Liver (tissue), 7 donors: ENCODE measurements at regions not wholly inside any gene's neighbourhood (a gene's known extent, or its start where the extent isn't known, plus 50 kb on each side); places are given as distances from the start of the nearest gene placed in this dataset.
A peak's percentile ranks its signal among the peaks of the same experiment; 100 is the strongest.
"Not testable (repeated sequence)": the region's sequence is repeated elsewhere in the genome, so short reads cannot be mapped to it uniquely, and the experiment has no call there.

Source experiments
- DNase-seq: peaks from one replicate; pipeline ENCODE4 v3.0.0-alpha.2; 2017; ENCODE audit warnings: low spot score
- H3K27ac ChIP-seq, 2 donors: one replicate each; pipeline ENCODE4 v1.7.0; 2013; ENCODE audit warnings: inconsistent platforms in 2 of 2, low read length in 2 of 2, control low read depth in 1 of 2, low read depth in 1 of 2, mild to moderate bottlenecking in 1 of 2
- H3K27me3 ChIP-seq, 4 donors: one replicate each; pipeline versions ENCODE4 v1.6.1 to v1.7.0; 2013; ENCODE audit warnings: low read length in 3 of 4, inconsistent platforms in 1 of 4, mild to moderate bottlenecking in 1 of 4, moderate library complexity in 1 of 4; ENCODE audit not compliant: control insufficient read depth in 4 of 4, insufficient read depth in 4 of 4
- H3K36me3 ChIP-seq, 4 donors: one replicate each; pipeline versions ENCODE4 v1.6.1 to v1.7.0; 2013; ENCODE audit warnings: low read length in 3 of 4, mild to moderate bottlenecking in 3 of 4, low read depth in 1 of 4, moderate library complexity in 1 of 4; ENCODE audit not compliant: control insufficient read depth in 4 of 4, insufficient read depth in 3 of 4
- H3K4me1 ChIP-seq, 4 donors: one replicate each; pipeline versions ENCODE4 v1.6.1 to v1.7.0; 2013; ENCODE audit warnings: low read length in 3 of 4, mild to moderate bottlenecking in 3 of 4, moderate library complexity in 1 of 4; ENCODE audit not compliant: control insufficient read depth in 4 of 4, insufficient read depth in 4 of 4
- H3K4me3 ChIP-seq, 3 donors: one replicate each; pipeline versions ENCODE4 v1.6.1 to v1.7.0; 2013; ENCODE audit warnings: low read length in 3 of 3, control low read depth in 1 of 3, low read depth in 1 of 3, mild to moderate bottlenecking in 1 of 3
- H3K9ac ChIP-seq, 2 donors: one replicate each; pipeline ENCODE4 v1.7.0; 2013; ENCODE audit warnings: low read length in 2 of 2, mild to moderate bottlenecking in 2 of 2, moderate library complexity in 2 of 2, control low read depth in 1 of 2, low read depth in 1 of 2
- H3K9me3 ChIP-seq, 4 donors: one replicate each; pipeline versions ENCODE4 v1.6.1 to v1.7.0; 2013; ENCODE audit warnings: low read length in 3 of 4; ENCODE audit not compliant: control insufficient read depth in 4 of 4
- EGR1 ChIP-seq, 2 donors: IDR thresholded peaks; 2 replicates each; pipeline ENCODE4 v1.6.1; 2016 to 2018; ENCODE audit warnings: antibody characterized with exemption in 2 of 2, low read depth in 2 of 2
- FOXA1 ChIP-seq: IDR thresholded peaks from 2 replicates; pipeline ENCODE4 v1.6.1; 2016; ENCODE audit warnings: antibody characterized with exemption
- FOXA2 ChIP-seq: IDR thresholded peaks from 2 replicates; pipeline ENCODE4 v1.6.1; 2016; ENCODE audit warnings: antibody characterized with exemption
- GABPA ChIP-seq, 2 donors: IDR thresholded peaks in 1 of 2; conservative IDR thresholded peaks in 1 of 2; 2 replicates each; pipeline ENCODE4 v1.6.1; 2016; ENCODE audit warnings: antibody characterized with exemption in 2 of 2, mild to moderate bottlenecking in 1 of 2, moderate library complexity in 1 of 2
- HNF4A ChIP-seq, 2 donors: conservative IDR thresholded peaks; 2 replicates each; pipeline ENCODE4 v1.6.1; 2016; ENCODE audit warnings: antibody characterized with exemption in 2 of 2, mild to moderate bottlenecking in 2 of 2
- HNF4G ChIP-seq: IDR thresholded peaks from 2 replicates; pipeline ENCODE4 v1.6.1; 2016; ENCODE audit warnings: antibody characterized with exemption
- JUND ChIP-seq, 2 donors: IDR thresholded peaks; 2 replicates each; pipeline ENCODE4 v1.6.1; 2016; ENCODE audit warnings: antibody characterized with exemption in 2 of 2
- NR2F2 ChIP-seq: IDR thresholded peaks from 2 replicates; pipeline ENCODE4 v1.6.1; 2016; ENCODE audit warnings: antibody characterized with exemption
- RAD21 ChIP-seq, 2 donors: IDR thresholded peaks; 2 replicates each; pipeline ENCODE4 v1.6.1; 2016; ENCODE audit warnings: antibody characterized with exemption in 2 of 2, mild to moderate bottlenecking in 2 of 2
- RXRA ChIP-seq, 2 donors: IDR thresholded peaks; 2 replicates each; pipeline ENCODE4 v1.6.1; 2017 to 2018; ENCODE audit warnings: antibody characterized with exemption in 2 of 2, mild to moderate bottlenecking in 1 of 2
- SP1 ChIP-seq: IDR thresholded peaks from 2 replicates; pipeline ENCODE4 v1.6.1; 2018; ENCODE audit warnings: antibody characterized with exemption, mild to moderate bottlenecking
- TAF1 ChIP-seq: conservative IDR thresholded peaks from 2 replicates; pipeline ENCODE4 v1.6.1; 2016; ENCODE audit warnings: antibody characterized with exemption, mild to moderate bottlenecking
- YY1 ChIP-seq: IDR thresholded peaks from 2 replicates; pipeline ENCODE4 v1.6.1; 2016; ENCODE audit warnings: antibody characterized with exemption, mild to moderate bottlenecking
- ZBTB33 ChIP-seq: IDR thresholded peaks from 2 replicates; pipeline ENCODE4 v1.6.1; 2016; ENCODE audit warnings: antibody characterized with exemption
- WGBS: extraction: QIAGEN DNeasy Blood & Tissue Kit; methylation state at CpG from one replicate; pipeline ENCODE4 v1.1.7; 2013; 5-methylcytosine and 5-hydroxymethylcytosine counted together
- TF ChIP-seq, protein P1 (sequence below): IDR thresholded peaks from 2 replicates; pipeline ENCODE4 v1.6.1; 2016; ENCODE audit warnings: antibody characterized with exemption
- TF ChIP-seq, protein P2 (sequence below): IDR thresholded peaks from 2 replicates; pipeline ENCODE4 v1.6.1; 2016; ENCODE audit warnings: antibody characterized with exemption, mild to moderate bottlenecking
- donor health status: healthy.
- donor health status: healthy.
- donor health status: healthy.
- donor health status: healthy.

- 47% methylated on average over 3 of the region's 3 CpGs for WGBS
- Histone ChIP-seq H3K27ac (no peak overlapping the region), H3K9ac (no peak overlapping the region), H3K4me3 (no peak overlapping the region), H3K36me3 (no peaks in the 10 kb centered on the region), H3K27me3 (no peaks in the 10 kb centered on the region), H3K9me3 (no peaks in the 10 kb centered on the region), H3K4me1 (no peaks in the 10 kb centered on the region)
- TF ChIP-seq EGR1 (IDR thresholded peaks at IDR 0.05; ENCODE audit: low read depth in 2 of 2), result no peak
- peak; percentile 70 to 80 for TF ChIP-seq HNF4A (conservative IDR thresholded peaks at IDR 0.05)
- peak; percentile 47 for TF ChIP-seq HNF4G
- no peak for DNase-seq
Measured at GRCh38 chr2:224171226-224171625, 132.1 kb upstream of the SERPINE2 start.

DNA sequence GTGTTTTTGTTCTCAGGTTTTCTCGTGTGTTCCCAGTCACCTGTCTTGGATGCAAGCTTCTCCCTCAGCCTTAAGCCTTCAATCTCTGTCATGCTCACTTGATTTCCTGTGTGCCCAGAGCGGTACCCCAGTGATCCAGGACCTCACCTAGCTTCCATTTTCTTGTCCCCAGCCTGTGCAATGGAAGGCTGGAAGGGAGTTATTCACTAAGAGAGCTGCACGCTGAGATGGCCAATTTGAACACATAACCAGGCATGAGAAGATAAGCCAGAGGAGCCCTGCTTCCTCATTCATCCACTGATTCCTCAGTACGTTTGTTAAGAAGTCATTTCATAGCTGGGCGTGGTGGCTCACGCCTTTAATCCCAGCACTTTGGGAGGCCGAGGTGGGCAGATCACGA, 130.8 kb upstream of the SERPINE2 start:
- Histone ChIP-seq H3K27me3 (no peaks in the 10 kb centered on the region), H3K9ac (no peak overlapping the region), H3K4me1 (no peaks in the 10 kb centered on the region), H3K27ac (no peak overlapping the region), H3K4me3 (no peak overlapping the region), H3K36me3 (no peaks in the 10 kb centered on the region), H3K9me3 (no peaks in the 10 kb centered on the region)
- TF ChIP-seq SP1, result no peak
- TF ChIP-seq TAF1, result no peak
- TF ChIP-seq HNF4G, result no peak
- TF ChIP-seq RXRA (IDR thresholded peaks at IDR 0.05), result no peak
- no peak for TF ChIP-seq YY1
- no peak for TF ChIP-seq FOXA1
- DNase-seq, result no peak
- 84% methylated on average over 8 of the region's 8 CpGs for WGBS

GRCh38 chr2:224167781-224168180, 128.7 kb upstream of the SERPINE2 start:
- H3K4me1 ChIP-seq, H3K9ac ChIP-seq, H3K27me3 ChIP-seq, H3K4me3 ChIP-seq, H3K27ac ChIP-seq, H3K9me3 ChIP-seq, DNase-seq, H3K36me3 ChIP-seq: not testable (repeated sequence)

GRCh38 chr2:224166654-224167053, 127.6 kb upstream of the SERPINE2 start:
- Histone ChIP-seq H3K27me3 (no peaks in the 10 kb centered on the region), H3K9ac (no peak overlapping the region), H3K4me1 (no peaks in the 10 kb centered on the region), H3K36me3 (no peaks in the 10 kb centered on the region), H3K27ac (no peak overlapping the region), H3K4me3 (no peak overlapping the region), H3K9me3 (no peaks in the 10 kb centered on the region)
- WGBS, result 95% methylated on average over 2 of the region's 2 CpGs
- no peak for DNase-seq
- no peak for TF ChIP-seq RAD21 (IDR thresholded peaks at IDR 0.05)
- TF ChIP-seq YY1, result no peak
- no peak for TF ChIP-seq FOXA2
- TF ChIP-seq, protein P1, sequence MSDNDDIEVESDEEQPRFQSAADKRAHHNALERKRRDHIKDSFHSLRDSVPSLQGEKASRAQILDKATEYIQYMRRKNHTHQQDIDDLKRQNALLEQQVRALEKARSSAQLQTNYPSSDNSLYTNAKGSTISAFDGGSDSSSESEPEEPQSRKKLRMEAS, result no peak
- no peak for TF ChIP-seq HNF4G

GRCh38 chr2:224165901-224166319, 126.8 kb upstream of the SERPINE2 start:
- no peak overlapping the region for H3K4me3 ChIP-seq
- WGBS, result 82% methylated on average over 2 of the region's 2 CpGs
- no peaks in the 10 kb centered on the region for H3K27me3 ChIP-seq
- H3K27ac ChIP-seq, result no peak overlapping the region
- no peaks in the 10 kb centered on the region for H3K36me3 ChIP-seq
- H3K9ac ChIP-seq, result no peak overlapping the region
- H3K9me3 ChIP-seq, result no peaks in the 10 kb centered on the region
- no peak for DNase-seq
- no peaks in the 10 kb centered on the region for H3K4me1 ChIP-seq
- TF ChIP-seq FOXA2, result no peak
- TF ChIP-seq NR2F2, result no peak
- no peak for TF ChIP-seq ZBTB33
- no peak for TF ChIP-seq JUND (IDR thresholded peaks at IDR 0.05)
- no peak for TF ChIP-seq HNF4G
- TF ChIP-seq TAF1, result no peak
- TF ChIP-seq SP1, result no peak
- no peak for TF ChIP-seq FOXA1
- TF ChIP-seq RAD21 (IDR thresholded peaks at IDR 0.05), result no peak
- no peak for TF ChIP-seq EGR1 (IDR thresholded peaks at IDR 0.05; ENCODE audit: low read depth in 2 of 2)
- TF ChIP-seq, protein P2, sequence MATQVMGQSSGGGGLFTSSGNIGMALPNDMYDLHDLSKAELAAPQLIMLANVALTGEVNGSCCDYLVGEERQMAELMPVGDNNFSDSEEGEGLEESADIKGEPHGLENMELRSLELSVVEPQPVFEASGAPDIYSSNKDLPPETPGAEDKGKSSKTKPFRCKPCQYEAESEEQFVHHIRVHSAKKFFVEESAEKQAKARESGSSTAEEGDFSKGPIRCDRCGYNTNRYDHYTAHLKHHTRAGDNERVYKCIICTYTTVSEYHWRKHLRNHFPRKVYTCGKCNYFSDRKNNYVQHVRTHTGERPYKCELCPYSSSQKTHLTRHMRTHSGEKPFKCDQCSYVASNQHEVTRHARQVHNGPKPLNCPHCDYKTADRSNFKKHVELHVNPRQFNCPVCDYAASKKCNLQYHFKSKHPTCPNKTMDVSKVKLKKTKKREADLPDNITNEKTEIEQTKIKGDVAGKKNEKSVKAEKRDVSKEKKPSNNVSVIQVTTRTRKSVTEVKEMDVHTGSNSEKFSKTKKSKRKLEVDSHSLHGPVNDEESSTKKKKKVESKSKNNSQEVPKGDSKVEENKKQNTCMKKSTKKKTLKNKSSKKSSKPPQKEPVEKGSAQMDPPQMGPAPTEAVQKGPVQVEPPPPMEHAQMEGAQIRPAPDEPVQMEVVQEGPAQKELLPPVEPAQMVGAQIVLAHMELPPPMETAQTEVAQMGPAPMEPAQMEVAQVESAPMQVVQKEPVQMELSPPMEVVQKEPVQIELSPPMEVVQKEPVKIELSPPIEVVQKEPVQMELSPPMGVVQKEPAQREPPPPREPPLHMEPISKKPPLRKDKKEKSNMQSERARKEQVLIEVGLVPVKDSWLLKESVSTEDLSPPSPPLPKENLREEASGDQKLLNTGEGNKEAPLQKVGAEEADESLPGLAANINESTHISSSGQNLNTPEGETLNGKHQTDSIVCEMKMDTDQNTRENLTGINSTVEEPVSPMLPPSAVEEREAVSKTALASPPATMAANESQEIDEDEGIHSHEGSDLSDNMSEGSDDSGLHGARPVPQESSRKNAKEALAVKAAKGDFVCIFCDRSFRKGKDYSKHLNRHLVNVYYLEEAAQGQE, result no peak
- TF ChIP-seq GABPA (IDR thresholded peaks at IDR 0.05 in 1 of 2, conservative IDR thresholded peaks at IDR 0.05 in 1 of 2), result no peak
